Small intestine (tissue), 7 donors: ENCODE measurements at regions not wholly inside any gene's neighbourhood (a gene's known extent, or its start where the extent isn't known, plus 50 kb on each side); places are given as distances from the start of the nearest gene placed in this dataset.
A peak's percentile ranks its signal among the peaks of the same experiment; 100 is the strongest.

Experiments
- DNase-seq, 2 donors: peaks; one replicate each; pipeline versions ENCODE4 v3.0.0 to v3.0.0-alpha.2; 2013
- FAIRE-seq: peaks from 2 replicates; lab custom pipeline; 2012; peaks lifted over from hg19 to GRCh38; lab: Jason Lieb, UNC
- H3K27ac ChIP-seq, 3 donors: one replicate each; pipeline ENCODE4 v1.5.1; 2013; ENCODE audit warnings: low read length in 2 of 3, mild to moderate bottlenecking in 2 of 3, control low read depth in 1 of 3, inconsistent platforms in 1 of 3, low read depth in 1 of 3, moderate library complexity in 1 of 3
- H3K27me3 ChIP-seq, 3 donors: one replicate each; pipeline ENCODE4 v1.6.1; 2013; ENCODE audit warnings: low read length in 3 of 3, inconsistent platforms in 1 of 3; ENCODE audit not compliant: control insufficient read depth in 3 of 3, insufficient read depth in 3 of 3
- H3K36me3 ChIP-seq, 3 donors: one replicate each; pipeline ENCODE4 v1.6.1; 2013; ENCODE audit warnings: low read length in 3 of 3, inconsistent platforms in 1 of 3, low read depth in 1 of 3, mild to moderate bottlenecking in 1 of 3, moderate library complexity in 1 of 3; ENCODE audit not compliant: control insufficient read depth in 3 of 3, insufficient read depth in 2 of 3
- H3K4me1 ChIP-seq, 3 donors: one replicate each; pipeline ENCODE4 v1.6.1; 2013; ENCODE audit warnings: low read length in 2 of 3, inconsistent platforms in 1 of 3, low read depth in 1 of 3, mild to moderate bottlenecking in 1 of 3, moderate library complexity in 1 of 3; ENCODE audit not compliant: control insufficient read depth in 3 of 3, insufficient read depth in 2 of 3
- H3K4me3 ChIP-seq, 3 donors: one replicate each; pipeline ENCODE4 v1.5.1; 2013; ENCODE audit warnings: low read length in 3 of 3, control low read depth in 1 of 3, inconsistent platforms in 1 of 3, low read depth in 1 of 3, mild to moderate bottlenecking in 1 of 3, moderate library complexity in 1 of 3
- H3K9me3 ChIP-seq, 2 donors: one replicate each; pipeline ENCODE4 v1.6.1; 2013; ENCODE audit warnings: low read depth in 1 of 2, low read length in 1 of 2; ENCODE audit not compliant: control insufficient read depth in 2 of 2, insufficient read depth in 1 of 2
- WGBS, 3 donors: extraction: QIAGEN DNeasy Blood & Tissue Kit; methylation state at CpG; one replicate each; pipeline ENCODE4 v1.1.7; 2013; 5-methylcytosine and 5-hydroxymethylcytosine counted together
- donor health status: healthy with polysubstance abuse.
- donor health status: control.
- donor health status: control.
- donor health status: Bipolar disorder and iron deficiency.
- donor health status: healthy.

DNA sequence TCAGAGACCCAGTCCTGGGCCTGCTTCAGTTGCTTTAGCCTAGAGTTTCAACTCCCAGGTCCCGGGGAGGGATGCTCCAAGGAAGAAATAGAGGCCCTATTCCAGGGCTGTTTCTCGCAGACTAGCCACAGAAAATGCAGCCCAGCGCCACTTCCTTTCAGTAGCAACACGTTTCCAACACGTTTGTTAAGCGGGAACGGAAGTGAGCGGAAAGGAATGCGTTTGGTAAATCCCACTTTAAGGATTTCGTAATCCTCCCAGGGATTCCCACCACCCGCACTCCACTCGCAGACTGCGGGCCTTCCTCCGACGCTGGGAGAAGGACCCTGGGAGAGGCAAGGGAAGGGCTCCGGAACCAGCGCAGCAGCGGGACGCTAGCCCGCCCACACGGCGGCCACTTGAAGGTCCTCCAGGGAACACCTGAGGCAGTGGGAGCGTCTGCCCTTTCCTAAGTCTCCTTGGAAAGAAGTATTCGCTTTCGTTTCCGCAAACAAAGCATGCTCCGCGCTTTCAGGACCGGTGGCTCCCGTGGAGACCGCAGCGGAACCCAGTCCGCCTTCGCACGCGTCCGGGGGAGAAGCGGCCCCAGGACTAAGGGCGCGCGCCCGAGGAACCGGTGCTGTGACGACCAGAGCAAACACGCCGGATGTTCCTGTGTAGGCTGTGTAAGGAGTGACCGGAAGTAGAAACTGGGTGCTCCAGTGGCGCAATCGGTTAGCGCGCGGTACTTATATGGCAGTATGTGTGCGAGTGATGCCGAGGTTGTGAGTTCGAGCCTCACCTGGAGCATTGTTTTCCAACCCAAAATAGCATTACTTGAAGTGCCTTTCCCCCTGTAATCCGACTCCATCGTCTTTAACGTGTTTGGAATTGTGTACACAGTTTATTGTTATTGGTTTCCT lies 227.6 kb upstream of the PRSS16 start:
- no peaks in the 10 kb centered on the region for H3K9me3 ChIP-seq
- no peak for FAIRE-seq
- H3K27ac ChIP-seq, result peak overlapping the region; percentile 72 to 95 (median 95)
- no peaks in the 10 kb centered on the region for H3K36me3 ChIP-seq
- peak; percentile 69 to 92 for DNase-seq
- 4 to 7% (median 4%) methylated on average over 58 of the region's 58 CpGs for WGBS, 3 donors
- H3K27me3 ChIP-seq, result no peaks in the 10 kb centered on the region
- H3K4me3 ChIP-seq, result peak overlapping the region; percentile 55 to 64 (median 58)
- H3K4me1 ChIP-seq, result no peaks in the 10 kb centered on the region

DNA sequence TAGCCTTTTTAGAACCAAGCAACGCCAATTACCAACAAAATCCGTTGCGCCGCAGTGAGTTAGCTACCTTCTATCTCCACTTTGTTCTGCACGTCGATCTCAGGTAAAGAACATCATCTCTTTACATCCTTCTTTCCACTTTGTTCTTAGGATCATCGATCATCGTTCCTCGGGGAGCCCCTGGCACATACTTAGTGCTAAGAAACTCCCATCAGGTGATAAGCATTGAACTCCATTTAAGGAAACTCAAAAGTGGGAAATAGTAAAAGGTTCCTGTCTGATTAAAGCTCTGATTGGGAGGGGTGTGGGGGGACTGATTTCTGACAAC lies 227.0 kb upstream of the PRSS16 start:
- peak overlapping the region in 2 of 3 donors; percentile 55 to 64 for H3K4me3 ChIP-seq

DNA sequence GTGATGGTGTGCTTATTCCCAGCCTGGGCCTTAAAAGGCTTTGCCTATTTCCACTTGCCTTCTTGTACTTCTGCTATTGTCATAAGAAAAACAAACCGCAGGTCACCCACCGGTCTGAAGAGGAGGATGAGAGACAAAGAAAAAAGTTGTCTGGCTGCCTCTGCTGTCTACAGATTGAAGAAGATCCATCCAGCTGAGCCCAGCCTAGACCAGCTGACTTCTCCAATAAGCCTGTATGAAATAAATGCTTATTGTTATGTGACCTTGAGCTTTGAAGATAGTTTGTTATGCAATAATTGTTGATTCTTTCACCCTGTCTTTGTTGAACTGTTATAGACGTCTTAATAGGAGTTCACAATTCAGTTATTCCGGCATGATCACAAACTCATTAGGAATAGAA lies 223.8 kb upstream of the PRSS16 start:
- 90 to 96% (median 94%) methylated on average over 4 of the region's 4 CpGs for WGBS, 3 donors

More for the DNA sequence above, 227.0 kb upstream of the PRSS16 start:
- FAIRE-seq (no peak), DNase-seq (no peak)
- Histone ChIP-seq H3K4me1 (no peaks in the 10 kb centered on the region), H3K9me3 (no peaks in the 10 kb centered on the region), H3K36me3 (no peaks in the 10 kb centered on the region), H3K27me3 (no peaks in the 10 kb centered on the region), H3K27ac (peak overlapping the region in 2 of 3 donors; percentile 95)
- 63 to 71% (median 68%) methylated on average over 9 of the region's 9 CpGs for WGBS, 3 donors

DNA sequence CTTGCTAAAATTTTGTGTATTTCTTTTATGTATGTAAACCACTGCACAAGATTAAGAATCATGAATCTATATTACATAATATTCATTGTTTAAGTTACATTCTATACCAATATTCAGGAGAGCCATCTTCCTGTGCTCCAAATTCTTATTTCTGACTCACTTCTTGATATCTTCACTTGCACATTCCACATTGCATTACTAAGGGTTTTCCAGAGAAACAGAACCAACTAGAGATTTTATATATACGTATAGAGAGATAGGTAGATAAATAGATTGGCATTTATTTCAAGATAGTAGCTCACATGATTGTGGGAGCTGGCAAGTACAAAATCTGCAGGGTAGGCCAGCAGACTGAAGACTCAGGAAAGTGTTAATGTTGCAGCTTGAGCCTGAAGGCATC lies 222.2 kb upstream of the PRSS16 start:
- DNase-seq (no peak), FAIRE-seq (no peak)
- Histone ChIP-seq H3K4me3 (no peak overlapping the region), H3K4me1 (no peaks in the 10 kb centered on the region), H3K27ac (no peak overlapping the region), H3K36me3 (no peaks in the 10 kb centered on the region), H3K9me3 (no peaks in the 10 kb centered on the region), H3K27me3 (no peaks in the 10 kb centered on the region)
- WGBS, 3 donors, result 81 to 90% (median 87%) methylated on average over 1 of the region's 1 CpG

More for the DNA sequence above, 223.8 kb upstream of the PRSS16 start:
- H3K9me3 ChIP-seq, result no peaks in the 10 kb centered on the region
- H3K27ac ChIP-seq, result no peak overlapping the region
- no peaks in the 10 kb centered on the region for H3K4me1 ChIP-seq
- no peaks in the 10 kb centered on the region for H3K27me3 ChIP-seq
- DNase-seq (no peak), FAIRE-seq (no peak)
- H3K36me3 ChIP-seq, result no peaks in the 10 kb centered on the region
- no peak overlapping the region for H3K4me3 ChIP-seq

DNA sequence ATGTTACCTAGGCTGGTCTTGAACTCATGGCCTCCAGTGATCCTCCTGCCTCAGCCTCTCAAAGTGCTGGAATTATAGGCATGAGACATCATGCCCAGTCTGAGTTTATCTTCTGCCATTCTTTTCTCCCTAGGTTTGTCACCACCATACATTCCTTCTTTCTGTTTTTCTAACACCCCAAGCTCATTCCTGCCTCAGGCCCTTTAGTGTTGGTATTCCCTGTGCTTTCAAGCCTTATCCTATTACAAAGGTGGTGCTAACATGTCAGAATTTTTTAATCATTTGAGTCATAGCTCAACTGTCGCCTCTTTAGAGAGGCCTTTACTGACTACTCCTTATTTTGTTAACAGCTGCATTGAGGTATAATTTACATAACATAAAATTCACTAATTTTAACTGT lies 221.1 kb upstream of the PRSS16 start:
- H3K27ac ChIP-seq, result no peak overlapping the region
- FAIRE-seq (no peak), DNase-seq (no peak)
- H3K36me3 ChIP-seq, result no peaks in the 10 kb centered on the region
- H3K9me3 ChIP-seq, result no peaks in the 10 kb centered on the region
- no peaks in the 10 kb centered on the region for H3K27me3 ChIP-seq
- H3K4me1 ChIP-seq, result no peaks in the 10 kb centered on the region
- 78 to 89% (median 82%) methylated on average over 1 of the region's 1 CpG for WGBS, 3 donors
- H3K4me3 ChIP-seq, result no peak overlapping the region

DNA sequence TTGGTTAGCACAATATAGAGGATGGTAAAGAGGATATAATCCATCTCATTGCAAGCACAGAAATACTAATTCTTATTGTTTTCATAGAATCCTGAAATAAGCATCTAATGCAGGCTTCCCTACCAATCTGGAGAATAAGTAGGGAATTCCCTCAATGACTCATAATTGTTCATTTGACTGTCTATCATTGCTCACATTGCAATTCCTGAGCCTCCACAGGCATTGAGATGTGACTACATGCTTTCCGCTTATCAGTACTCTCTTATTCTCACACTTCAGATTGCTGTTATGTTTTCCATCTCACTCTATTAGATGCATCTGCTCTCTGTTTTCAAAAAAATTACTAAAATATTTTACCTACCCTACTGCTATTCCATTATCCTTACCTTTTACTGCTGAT lies 216.2 kb upstream of the PRSS16 start:
- no peaks in the 10 kb centered on the region for H3K36me3 ChIP-seq
- H3K27ac ChIP-seq, result no peak overlapping the region
- WGBS, 3 donors, result 93 to 95% (median 94%) methylated on average over 1 of the region's 1 CpG
- FAIRE-seq (no peak), DNase-seq (no peak)
- no peaks in the 10 kb centered on the region for H3K4me1 ChIP-seq
- H3K4me3 ChIP-seq, result no peak overlapping the region
- peaks cover 0 to 3% (median 0%) of the 10 kb centered on the region in 3 donors for H3K27me3 ChIP-seq
- no peaks in the 10 kb centered on the region for H3K9me3 ChIP-seq

DNA sequence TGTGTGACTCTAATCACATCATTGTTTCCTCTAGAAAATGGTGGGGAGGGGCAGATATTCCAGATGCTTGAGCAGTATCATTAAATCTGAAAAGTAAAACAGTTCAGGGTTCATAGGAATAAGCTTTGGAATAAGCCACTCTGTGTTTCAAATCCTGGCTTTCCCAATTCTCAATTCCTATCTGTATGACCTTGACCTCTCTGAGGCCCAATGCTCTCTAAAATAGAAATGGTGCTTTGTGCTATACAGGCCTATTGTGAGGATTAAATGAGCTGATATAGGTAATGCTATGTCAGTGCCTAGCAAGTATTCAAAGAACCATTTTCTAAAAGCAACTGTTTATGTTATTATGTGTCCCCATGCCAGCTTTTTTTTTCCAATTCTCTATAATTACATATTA lies 209.0 kb upstream of the PRSS16 start:
- peaks cover 0 to 7% (median 0%) of the 10 kb centered on the region in 3 donors for H3K27me3 ChIP-seq
- DNase-seq, result no peak
- no peak overlapping the region for H3K27ac ChIP-seq
- FAIRE-seq, result no peak
- no peak overlapping the region for H3K4me3 ChIP-seq
- no peaks in the 10 kb centered on the region for H3K4me1 ChIP-seq
- no peaks in the 10 kb centered on the region for H3K36me3 ChIP-seq
- H3K9me3 ChIP-seq, result no peaks in the 10 kb centered on the region

DNA sequence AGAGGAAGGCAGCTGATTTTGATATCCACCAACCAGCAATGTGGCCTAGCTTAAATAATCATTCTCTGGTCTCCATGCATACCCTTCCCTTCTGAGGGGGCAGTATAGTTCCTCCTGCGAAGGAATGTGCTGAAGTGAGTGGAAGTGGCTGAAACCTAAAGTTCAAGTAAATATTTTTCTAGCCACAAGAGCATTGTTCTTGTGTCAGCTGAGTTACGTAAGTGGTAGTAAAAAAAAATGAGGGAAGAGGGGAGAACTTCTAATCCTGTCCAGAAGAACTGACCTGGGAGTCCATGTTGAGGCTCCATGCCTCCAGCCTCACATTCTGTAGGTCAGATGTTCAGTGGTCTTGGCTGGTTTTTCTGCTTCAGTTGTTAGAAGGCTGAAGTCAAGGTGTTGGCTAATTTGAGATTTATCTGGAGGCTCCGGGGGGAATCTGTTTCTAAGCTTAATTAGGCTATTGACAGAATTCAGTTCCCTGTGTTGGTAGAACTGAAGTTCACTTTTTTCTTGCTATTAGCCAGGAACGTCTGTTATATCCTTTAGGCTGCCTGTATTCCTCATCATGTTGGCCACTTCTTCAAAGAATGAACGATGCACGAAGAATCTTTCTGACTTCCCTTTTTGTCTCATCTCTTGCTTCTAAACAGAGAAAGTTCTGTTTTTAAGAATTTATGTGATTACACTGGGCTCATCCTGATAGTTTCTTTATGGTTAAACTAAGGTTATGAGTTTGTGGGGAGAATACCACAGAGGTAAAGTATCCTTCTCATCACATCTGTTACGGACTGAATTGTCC lies 207.1 kb upstream of the PRSS16 start:
- Histone ChIP-seq H3K27me3 (peaks cover 0 to 6% (median 0%) of the 10 kb centered on the region in 3 donors), H3K4me3 (no peak overlapping the region), H3K27ac (no peak overlapping the region), H3K36me3 (no peaks in the 10 kb centered on the region), H3K4me1 (no peaks in the 10 kb centered on the region), H3K9me3 (no peaks in the 10 kb centered on the region)
- FAIRE-seq (no peak), DNase-seq (peak in 1 of 2 donors; percentile 8)
- 70 to 73% (median 71%) methylated on average over 7 of the region's 7 CpGs for WGBS, 3 donors
